Stimulated activated CD8-positive, alpha-beta memory T cell treated with anti-CD3 and anti-CD28 coated beads, Interleukin-4, amount 100 ng/mL, for 24 hours (primary cell): ENCODE measurements at regions not wholly inside any gene's neighbourhood (a gene's known extent, or its start where the extent isn't known, plus 50 kb on each side); places are given as distances from the start of the nearest gene placed in this dataset.
"Not testable (repeated sequence)": the region's sequence is repeated elsewhere in the genome, so short reads cannot be mapped to it uniquely, and the experiment has no call there.

ENCODE experiments used
- DNase-seq: peaks from one replicate; pipeline ENCODE4 v3.0.0-alpha.2; 2020; ENCODE audit warnings: low read depth

GRCh38 chr9:31582561-31582960 lies 801.9 kb upstream of the ACO1 start:
- no peak for DNase-seq

- DNase-seq = no peak
These were observed 799.3 kb upstream of the ACO1 start for GRCh38 chr9:31585158-31585557.

DNA sequence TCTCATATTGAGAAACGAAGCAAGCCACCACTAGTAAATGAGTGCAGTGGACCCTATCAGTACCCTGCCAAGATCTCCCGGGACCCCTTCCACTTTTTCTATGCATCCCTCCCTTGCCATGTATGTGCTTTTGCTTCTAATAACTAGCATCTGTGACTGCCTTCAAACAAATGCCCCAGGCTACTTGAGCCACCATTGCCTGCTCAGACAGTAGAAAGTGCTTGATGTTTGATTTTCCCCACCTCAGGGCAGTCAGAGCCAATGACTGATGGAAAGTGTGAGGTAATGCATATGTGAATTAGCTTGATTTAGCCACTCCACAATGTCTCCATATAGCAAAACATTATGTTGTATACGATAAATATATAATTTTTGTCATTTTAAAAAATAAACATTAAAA lies 797.3 kb upstream of the ACO1 start:
- no peak for DNase-seq

DNA sequence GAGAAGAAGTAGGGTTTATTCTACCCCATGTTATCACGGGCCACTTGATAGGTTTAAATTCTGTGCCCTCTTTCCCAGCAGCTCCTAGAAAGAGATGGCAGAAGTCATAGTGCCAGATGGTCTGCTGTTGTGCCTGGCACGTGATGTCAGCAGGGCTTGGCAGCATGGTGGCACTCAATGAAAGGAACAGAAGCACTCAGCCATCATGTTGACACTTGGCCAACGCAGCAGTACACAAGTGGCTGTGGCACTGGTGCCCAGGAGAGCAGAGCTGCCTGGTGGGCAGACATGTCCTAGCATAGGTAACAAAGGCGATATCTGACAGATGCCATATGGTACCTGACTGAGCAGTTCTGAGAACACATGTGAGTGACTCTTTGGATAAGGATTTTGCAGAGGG lies 796.4 kb upstream of the ACO1 start:
- no peak for DNase-seq

GRCh38 chr9:31588756-31589155 lies 795.7 kb upstream of the ACO1 start:
- DNase-seq = no peak

GRCh38 chr9:31590091-31590490 lies 794.4 kb upstream of the ACO1 start:
- DNase-seq = no peak

DNA sequence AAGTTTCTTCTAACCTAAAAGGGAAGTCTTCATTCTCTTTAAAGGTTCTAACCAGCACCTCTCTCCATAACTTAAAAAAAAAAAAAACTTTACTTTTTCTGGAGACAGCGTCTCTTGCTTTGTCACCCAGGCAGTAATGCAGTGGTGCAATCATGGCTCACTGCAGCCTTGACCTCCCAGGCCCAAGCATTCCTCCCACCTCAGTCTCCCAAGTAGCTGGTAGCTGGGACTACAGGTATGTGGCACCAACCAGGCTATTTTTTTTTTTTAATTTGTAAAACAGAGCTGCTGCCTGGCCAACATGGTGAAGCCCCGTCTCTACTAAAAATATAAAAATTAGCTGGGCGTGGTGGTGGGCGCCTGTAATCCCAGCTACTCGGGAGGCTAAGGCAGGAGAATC lies 787.4 kb upstream of the ACO1 start:
- not testable (repeated sequence) for DNase-seq

- no peak for DNase-seq
These were observed 786.5 kb upstream of the ACO1 start for GRCh38 chr9:31597977-31598376.

GRCh38 chr9:31601666-31602065 lies 782.8 kb upstream of the ACO1 start:
- no peak for DNase-seq

- no peak for DNase-seq
These were observed 779.9 kb upstream of the ACO1 start for GRCh38 chr9:31604531-31604930.

GRCh38 chr9:31605164-31605563 lies 779.3 kb upstream of the ACO1 start:
- no peak for DNase-seq

GRCh38 chr9:31606678-31607077 lies 777.8 kb upstream of the ACO1 start:
- no peak for DNase-seq

GRCh38 chr9:31608416-31608815 lies 776.0 kb upstream of the ACO1 start:
- DNase-seq = no peak

- no peak for DNase-seq
These were observed 775.6 kb upstream of the ACO1 start for GRCh38 chr9:31608881-31609280.

DNA sequence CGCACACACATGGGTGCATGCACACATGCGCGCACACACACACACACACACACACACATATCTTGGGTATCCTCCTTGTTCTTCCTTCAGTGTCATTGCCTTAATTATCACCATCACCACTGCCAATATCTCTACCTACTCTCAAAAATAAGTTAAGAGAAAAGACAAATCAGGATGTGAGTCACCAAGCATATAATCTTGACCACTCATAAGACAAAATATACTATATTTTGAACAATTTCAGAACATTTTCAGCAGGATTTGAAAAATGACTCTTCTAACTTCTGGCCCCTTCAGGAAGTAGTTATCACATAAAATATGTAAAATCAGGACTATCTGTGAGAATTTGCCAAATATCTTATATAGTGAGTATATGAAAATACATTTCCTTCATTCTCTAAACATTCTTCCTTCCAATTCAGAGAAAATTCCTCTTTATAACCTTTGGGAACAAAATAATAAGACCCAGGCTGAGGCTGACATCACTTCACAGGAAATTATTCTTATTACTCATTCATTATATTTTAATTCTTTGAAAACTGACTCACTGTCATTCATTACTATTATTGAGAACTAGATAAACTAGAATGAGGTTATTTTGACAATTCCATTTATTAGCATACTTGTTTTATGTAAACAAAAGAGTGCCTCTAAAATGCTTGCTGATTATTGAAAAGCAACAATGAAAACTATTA lies 772.0 kb upstream of the ACO1 start:
- DNase-seq = no peak

DNA sequence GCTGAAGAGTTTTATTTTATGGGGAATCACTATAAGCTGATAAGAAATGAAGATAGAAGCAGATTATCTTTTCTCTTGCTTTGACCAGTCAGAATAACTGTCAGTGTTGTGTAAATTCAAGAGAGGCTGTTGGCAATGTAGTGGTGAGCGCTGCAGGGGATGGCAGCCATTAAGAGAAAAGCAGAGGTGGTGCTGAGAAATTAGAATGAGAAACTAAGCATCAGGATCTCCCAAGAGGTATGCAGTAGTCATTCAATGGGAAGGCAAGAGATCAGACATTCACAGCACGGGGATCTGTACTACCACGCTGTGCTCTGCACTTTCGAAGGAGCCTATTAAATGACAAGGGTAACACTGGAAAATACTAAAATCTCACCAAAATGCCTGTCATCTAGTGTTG lies 768.5 kb upstream of the ACO1 start:
- no peak for DNase-seq

DNA sequence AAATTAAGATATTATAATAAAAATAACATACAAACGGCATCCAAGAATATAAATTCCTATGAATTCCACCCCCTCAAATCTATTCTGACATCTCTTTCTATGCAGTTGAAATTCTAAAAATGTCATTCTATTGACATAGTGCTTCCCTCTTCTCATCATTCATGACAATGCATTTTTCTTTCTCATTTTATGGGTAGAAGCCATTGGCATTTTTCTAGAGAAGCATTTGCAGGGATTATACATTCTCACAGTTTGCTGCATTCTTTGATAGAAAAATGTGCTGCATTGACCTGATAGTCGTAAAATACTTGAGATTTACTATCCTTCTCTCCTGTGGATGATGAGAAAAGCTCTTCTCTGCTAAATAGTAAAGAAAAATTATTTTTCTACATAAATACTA lies 760.9 kb upstream of the ACO1 start:
- no peak for DNase-seq

DNA sequence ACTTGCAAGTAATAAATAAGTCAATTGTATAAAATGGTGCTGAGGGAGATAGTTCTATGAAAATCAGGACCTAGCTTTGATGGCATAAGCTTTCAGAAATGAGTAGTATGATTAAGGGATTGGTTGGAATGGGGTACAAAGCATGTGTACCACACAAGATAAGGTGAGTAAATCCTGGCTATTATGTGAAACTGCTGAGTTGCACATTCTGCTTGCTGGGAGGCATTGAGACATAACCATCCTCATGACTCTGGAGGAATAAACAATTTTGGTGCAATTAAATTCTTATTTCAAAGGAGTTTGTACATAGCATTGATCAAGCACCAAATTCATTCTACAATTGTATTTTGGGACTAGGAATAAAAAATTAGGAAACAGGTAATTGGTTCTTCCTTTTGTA lies 755.2 kb upstream of the ACO1 start:
- DNase-seq = no peak

DNA sequence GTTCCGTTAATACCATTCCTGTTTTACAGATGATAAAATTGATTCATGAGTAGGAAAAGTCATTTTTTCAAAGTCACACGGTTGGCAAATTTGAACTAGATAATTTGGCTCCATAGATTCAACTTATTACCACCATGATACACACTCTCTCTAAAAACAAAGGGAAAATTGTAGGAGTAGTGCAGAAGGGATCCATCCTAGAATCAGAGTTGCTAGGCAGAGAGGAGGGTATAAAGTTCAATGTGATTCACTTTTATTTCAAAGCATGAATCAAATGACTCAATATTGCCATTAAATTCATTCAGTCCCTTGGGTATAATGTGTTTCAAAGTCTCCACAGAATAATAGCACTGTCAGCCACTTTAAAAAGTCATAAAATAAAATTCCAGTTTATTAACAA lies 747.2 kb upstream of the ACO1 start:
- no peak for DNase-seq

- DNase-seq = no peak
These were observed 746.6 kb upstream of the ACO1 start for GRCh38 chr9:31637861-31638260.

DNA sequence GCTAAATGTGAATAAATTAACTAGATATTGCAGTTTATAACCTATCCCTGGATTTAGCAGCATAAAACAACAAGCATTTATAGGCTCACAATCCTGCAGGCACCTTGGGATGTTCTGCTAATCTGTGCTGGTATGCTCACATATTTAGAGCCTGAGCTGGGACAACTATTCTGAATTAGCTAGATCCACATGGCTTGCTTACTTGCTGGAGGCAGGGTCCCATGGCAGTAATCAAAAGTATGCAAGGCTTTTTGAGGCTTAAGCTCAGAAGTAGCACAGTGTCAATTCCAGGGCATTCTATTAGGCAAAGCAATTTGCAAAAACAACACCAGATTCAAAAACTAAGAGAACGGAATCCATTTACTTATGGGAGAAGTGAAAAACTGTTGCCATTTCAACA lies 745.0 kb upstream of the ACO1 start:
- DNase-seq = no peak

- DNase-seq = no peak
These were observed 715.1 kb upstream of the ACO1 start for GRCh38 chr9:31669311-31669710.

GRCh38 chr9:31671011-31671410 lies 713.4 kb upstream of the ACO1 start:
- DNase-seq = no peak

- DNase-seq = no peak
These were observed 710.2 kb upstream of the ACO1 start for GRCh38 chr9:31674264-31674663.

DNA sequence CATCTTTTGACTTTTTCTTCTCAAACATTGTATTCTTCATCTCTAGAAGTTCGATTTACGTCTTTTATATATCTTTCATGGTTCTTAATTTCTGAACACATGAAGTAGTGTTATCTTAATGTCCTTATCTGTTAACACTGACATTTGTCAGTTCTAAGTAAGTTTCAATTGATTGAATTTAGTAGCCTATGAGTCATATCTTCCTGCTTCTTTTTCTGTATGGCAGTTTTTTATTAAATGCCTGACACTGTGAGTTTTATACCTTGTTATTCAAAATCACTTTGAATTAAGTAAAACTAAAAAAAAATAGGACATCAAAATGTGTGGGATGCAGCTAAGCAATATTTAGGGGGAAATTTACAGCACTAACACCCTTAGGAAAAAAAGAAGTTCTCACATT lies 707.0 kb upstream of the ACO1 start:
- no peak for DNase-seq
